ENCODE measurements at regions not wholly inside any gene's neighbourhood (a gene's known extent, or its start where the extent isn't known, plus 50 kb on each side); places are given as distances from the start of the nearest gene placed in this dataset.
"Not testable (repeated sequence)": the region's sequence is repeated elsewhere in the genome, so short reads cannot be mapped to it uniquely, and the experiment has no call there.

GRCh38 chr9:31486630-31487029 lies 897.8 kb upstream of the ACO1 start:
- no peak for DNase-seq

- no peak for DNase-seq
Observed at GRCh38 chr9:31490551-31491106, 893.8 kb upstream of the ACO1 start.

GRCh38 chr9:31492229-31492628 lies 892.2 kb upstream of the ACO1 start:
- no peak for DNase-seq

- no peak for DNase-seq
Observed at GRCh38 chr9:31500422-31500821, 884.0 kb upstream of the ACO1 start.

- no peak for DNase-seq
Observed at GRCh38 chr9:31519011-31519410, 865.4 kb upstream of the ACO1 start.

GRCh38 chr9:31519424-31519823 lies 865.0 kb upstream of the ACO1 start:
- DNase-seq: no peak

GRCh38 chr9:31519826-31520225 lies 864.6 kb upstream of the ACO1 start:
- DNase-seq: no peak

- no peak for DNase-seq
Observed at GRCh38 chr9:31520301-31521085, 864.0 kb upstream of the ACO1 start.

- peak in 2 of 58 donors; percentile 29 to 32 for DNase-seq
Observed at GRCh38 chr9:31535651-31536050, 848.8 kb upstream of the ACO1 start.

- no peak for DNase-seq
Observed at GRCh38 chr9:31536471-31536870, 848.0 kb upstream of the ACO1 start.

GRCh38 chr9:31541721-31542281 lies 842.6 kb upstream of the ACO1 start:
- peak in 20 of 58 donors; percentile 3 to 85 (median 14) for DNase-seq

GRCh38 chr9:31542384-31543055 lies 841.9 kb upstream of the ACO1 start:
- peak in 2 of 58 donors; percentile 7 to 14 for DNase-seq

GRCh38 chr9:31554941-31555340 lies 829.5 kb upstream of the ACO1 start:
- DNase-seq: no peak

- no peak for DNase-seq
Observed at GRCh38 chr9:31556667-31557463, 827.6 kb upstream of the ACO1 start.

GRCh38 chr9:31572190-31572589 lies 812.3 kb upstream of the ACO1 start:
- DNase-seq: not testable (repeated sequence)

- DNase-seq: no peak
Observed at GRCh38 chr9:31573561-31573960, 810.9 kb upstream of the ACO1 start.

GRCh38 chr9:31574006-31574765 lies 810.3 kb upstream of the ACO1 start:
- DNase-seq: no peak

GRCh38 chr9:31582071-31582470 lies 802.4 kb upstream of the ACO1 start:
- no peak for DNase-seq

GRCh38 chr9:31582561-31582960 lies 801.9 kb upstream of the ACO1 start:
- DNase-seq: no peak

- no peak for DNase-seq
Observed at GRCh38 chr9:31585158-31585557, 799.3 kb upstream of the ACO1 start.

GRCh38 chr9:31587146-31587545 lies 797.3 kb upstream of the ACO1 start:
- no peak for DNase-seq
